ENCODE measurements at regions not wholly inside any gene's neighbourhood (a gene's known extent, or its start where the extent isn't known, plus 50 kb on each side); places are given as distances from the start of the nearest gene placed in this dataset.

GRCh38 chr5:14062178-14062577 is 81.0 kb upstream of the TRIO start:
- no peak overlapping the region for H3K4me3 ChIP-seq (ENCODE audit: control insufficient read depth in 2 of 3, extremely low read depth in 1 of 3, insufficient read depth in 2 of 3, low read depth in 1 of 3, low read length in 3 of 3)
- H3K4me2 ChIP-seq (ENCODE audit: control insufficient read depth, extremely low read depth, insufficient read depth, low read depth, low read length): no peak overlapping the region
- H3K79me2 ChIP-seq (ENCODE audit: control insufficient read depth, insufficient read depth, low read length): no peaks in the 10 kb centered on the region
- no peaks in the 10 kb centered on the region for H4K20me1 ChIP-seq (ENCODE audit: control insufficient read depth, extremely low read depth, insufficient read depth, low read length)
- no peak overlapping the region for H2AFZ ChIP-seq (ENCODE audit: control insufficient read depth, low read length)
- H3K9me3 ChIP-seq (ENCODE audit: control insufficient read depth, low read depth, low read length): no peaks in the 10 kb centered on the region
- TF ChIP-seq, protein P1, sequence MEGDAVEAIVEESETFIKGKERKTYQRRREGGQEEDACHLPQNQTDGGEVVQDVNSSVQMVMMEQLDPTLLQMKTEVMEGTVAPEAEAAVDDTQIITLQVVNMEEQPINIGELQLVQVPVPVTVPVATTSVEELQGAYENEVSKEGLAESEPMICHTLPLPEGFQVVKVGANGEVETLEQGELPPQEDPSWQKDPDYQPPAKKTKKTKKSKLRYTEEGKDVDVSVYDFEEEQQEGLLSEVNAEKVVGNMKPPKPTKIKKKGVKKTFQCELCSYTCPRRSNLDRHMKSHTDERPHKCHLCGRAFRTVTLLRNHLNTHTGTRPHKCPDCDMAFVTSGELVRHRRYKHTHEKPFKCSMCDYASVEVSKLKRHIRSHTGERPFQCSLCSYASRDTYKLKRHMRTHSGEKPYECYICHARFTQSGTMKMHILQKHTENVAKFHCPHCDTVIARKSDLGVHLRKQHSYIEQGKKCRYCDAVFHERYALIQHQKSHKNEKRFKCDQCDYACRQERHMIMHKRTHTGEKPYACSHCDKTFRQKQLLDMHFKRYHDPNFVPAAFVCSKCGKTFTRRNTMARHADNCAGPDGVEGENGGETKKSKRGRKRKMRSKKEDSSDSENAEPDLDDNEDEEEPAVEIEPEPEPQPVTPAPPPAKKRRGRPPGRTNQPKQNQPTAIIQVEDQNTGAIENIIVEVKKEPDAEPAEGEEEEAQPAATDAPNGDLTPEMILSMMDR (optimal IDR thresholded peaks at IDR 0.05 in 1 of 3, IDR thresholded peaks at IDR 0.05 in 1 of 3, conservative IDR thresholded peaks at IDR 0.05 in 1 of 3; ENCODE audit: extremely low read depth in 1 of 3, insufficient read depth in 2 of 3, low read length in 3 of 3): no peak
- no peak for TF ChIP-seq EZH2 (IDR thresholded peaks at IDR 0.05; ENCODE audit: low read length)
- no peaks in the 10 kb centered on the region for H3K9me1 ChIP-seq (ENCODE audit: control insufficient read depth, extremely low read depth, insufficient read depth, low read length)
- no peak for FAIRE-seq
- H3K9ac ChIP-seq (ENCODE audit: control insufficient read depth, extremely low read depth, insufficient read depth, low read length): no peak overlapping the region
- peaks cover 24% of the 10 kb centered on the region for H3K4me1 ChIP-seq (ENCODE audit: control insufficient read depth, extremely low read depth, insufficient read depth, low read length)
- H3K27ac ChIP-seq (ENCODE audit: control insufficient read depth, insufficient read depth, low read length): no peak overlapping the region
- dilution Hi-C loops (cut with MboI; ENCODE audit: extremely low pct_ligation_motif_present, low sequenced_read_pairs): no loop called here
- H3K36me3 ChIP-seq (ENCODE audit: control insufficient read depth in 2 of 2, extremely low read depth in 1 of 2, insufficient read depth in 2 of 2, low read length in 2 of 2): no peaks in the 10 kb centered on the region
- H3K27me3 ChIP-seq (ENCODE audit: control insufficient read depth, extremely low read depth, insufficient read depth, low read length): no peaks in the 10 kb centered on the region
- DNase-seq (ENCODE audit: low read depth, low spot score): no peak

DNA sequence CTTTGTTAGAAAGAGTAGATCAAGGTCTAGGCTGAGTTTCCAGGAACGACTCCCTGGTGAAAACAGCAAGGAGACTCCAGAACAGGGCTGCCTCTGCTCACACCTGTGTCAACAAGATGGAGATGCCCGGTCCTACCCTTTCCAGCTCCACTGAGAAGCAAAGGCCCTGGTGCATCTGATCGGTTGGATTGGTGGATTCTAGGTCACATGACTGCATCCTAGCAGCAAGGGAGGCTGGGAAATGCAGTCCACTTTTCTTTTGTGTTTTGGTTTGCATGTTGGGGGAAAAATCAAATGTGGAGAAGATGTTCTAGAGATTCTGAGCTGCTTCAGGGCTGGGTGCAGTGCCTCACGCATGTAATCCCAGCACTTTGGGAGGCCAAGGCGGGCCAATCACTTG is 82.0 kb upstream of the TRIO start:
- dilution Hi-C loops (cut with MboI; ENCODE audit: extremely low pct_ligation_motif_present, low sequenced_read_pairs): no loop called here
- no peaks in the 10 kb centered on the region for H3K27me3 ChIP-seq (ENCODE audit: control insufficient read depth, extremely low read depth, insufficient read depth, low read length)
- no peak overlapping the region for H3K27ac ChIP-seq (ENCODE audit: control insufficient read depth, insufficient read depth, low read length)
- no peak for TF ChIP-seq EZH2 (IDR thresholded peaks at IDR 0.05; ENCODE audit: low read length)
- TF ChIP-seq, protein P1 (optimal IDR thresholded peaks at IDR 0.05 in 1 of 3, IDR thresholded peaks at IDR 0.05 in 1 of 3, conservative IDR thresholded peaks at IDR 0.05 in 1 of 3; ENCODE audit: extremely low read depth in 1 of 3, insufficient read depth in 2 of 3, low read length in 3 of 3): no peak
- H3K4me1 ChIP-seq (ENCODE audit: control insufficient read depth, extremely low read depth, insufficient read depth, low read length): peaks cover 23% of the 10 kb centered on the region
- H3K9me1 ChIP-seq (ENCODE audit: control insufficient read depth, extremely low read depth, insufficient read depth, low read length): no peaks in the 10 kb centered on the region
- H3K4me2 ChIP-seq (ENCODE audit: control insufficient read depth, extremely low read depth, insufficient read depth, low read depth, low read length): no peak overlapping the region
- no peaks in the 10 kb centered on the region for H3K79me2 ChIP-seq (ENCODE audit: control insufficient read depth, insufficient read depth, low read length)
- H4K20me1 ChIP-seq (ENCODE audit: control insufficient read depth, extremely low read depth, insufficient read depth, low read length): no peaks in the 10 kb centered on the region
- no peaks in the 10 kb centered on the region for H3K9me3 ChIP-seq (ENCODE audit: control insufficient read depth, low read depth, low read length)
- H3K9ac ChIP-seq (ENCODE audit: control insufficient read depth, extremely low read depth, insufficient read depth, low read length): no peak overlapping the region
- DNase-seq (ENCODE audit: low read depth, low spot score) (no peak), FAIRE-seq (no peak)
- no peak overlapping the region for H2AFZ ChIP-seq (ENCODE audit: control insufficient read depth, low read length)
- no peak overlapping the region for H3K4me3 ChIP-seq (ENCODE audit: control insufficient read depth in 2 of 3, extremely low read depth in 1 of 3, insufficient read depth in 2 of 3, low read depth in 1 of 3, low read length in 3 of 3)
- no peaks in the 10 kb centered on the region for H3K36me3 ChIP-seq (ENCODE audit: control insufficient read depth in 2 of 2, extremely low read depth in 1 of 2, insufficient read depth in 2 of 2, low read length in 2 of 2)
